HG02623 (cell line): ENCODE measurements at regions not wholly inside any gene's neighbourhood (a gene's known extent, or its start where the extent isn't known, plus 50 kb on each side); places are given as distances from the start of the nearest gene placed in this dataset.

Experiments used
- ATAC-seq: cut with Tn5 transposase; IDR thresholded peaks from one replicate; pipeline ENCODE4 v1.9.1; 2021; ENCODE audit warnings: moderate library complexity; ENCODE audit not compliant: unreplicated experiment

DNA sequence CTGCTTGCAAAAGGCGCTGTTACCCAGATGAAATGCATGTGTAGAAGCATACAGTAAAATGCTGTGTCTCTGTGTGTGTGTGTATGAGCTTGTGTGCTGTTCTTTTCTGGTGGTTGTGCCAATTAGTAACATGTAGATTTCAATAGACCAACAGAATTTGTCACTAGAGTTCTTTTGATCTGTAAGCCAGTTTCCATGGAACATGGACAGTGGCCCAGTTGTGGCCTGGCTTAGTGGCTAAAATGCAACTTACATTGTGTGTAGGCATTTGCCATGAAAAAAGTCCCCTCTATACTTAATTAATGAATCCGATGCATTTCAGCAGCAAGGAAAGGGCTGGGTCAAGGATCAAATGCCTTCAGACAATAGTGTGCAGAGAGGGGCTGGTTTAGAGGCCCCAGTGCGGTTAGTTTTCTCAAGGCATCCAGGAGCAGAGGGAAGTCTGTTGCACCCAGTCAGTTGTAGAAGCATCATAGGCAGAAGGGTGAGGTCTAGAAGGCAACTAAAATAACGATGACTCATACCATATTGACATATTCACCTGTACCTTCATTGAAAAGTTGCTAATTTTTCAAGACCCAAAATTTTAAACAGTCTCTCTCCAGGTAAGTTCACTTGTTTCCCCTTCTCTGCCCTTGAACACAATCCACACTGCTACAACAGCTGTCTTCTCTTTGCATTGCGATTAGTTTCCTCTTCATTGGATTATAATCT is 366.9 kb upstream of the SPRED2 start:
- ATAC-seq, result no peak

- ATAC-seq, result no peak
These were observed 366.2 kb upstream of the SPRED2 start for GRCh38 chr2:65798641-65799040.

GRCh38 chr2:65794994-65795393 is 362.6 kb upstream of the SPRED2 start:
- no peak for ATAC-seq

DNA sequence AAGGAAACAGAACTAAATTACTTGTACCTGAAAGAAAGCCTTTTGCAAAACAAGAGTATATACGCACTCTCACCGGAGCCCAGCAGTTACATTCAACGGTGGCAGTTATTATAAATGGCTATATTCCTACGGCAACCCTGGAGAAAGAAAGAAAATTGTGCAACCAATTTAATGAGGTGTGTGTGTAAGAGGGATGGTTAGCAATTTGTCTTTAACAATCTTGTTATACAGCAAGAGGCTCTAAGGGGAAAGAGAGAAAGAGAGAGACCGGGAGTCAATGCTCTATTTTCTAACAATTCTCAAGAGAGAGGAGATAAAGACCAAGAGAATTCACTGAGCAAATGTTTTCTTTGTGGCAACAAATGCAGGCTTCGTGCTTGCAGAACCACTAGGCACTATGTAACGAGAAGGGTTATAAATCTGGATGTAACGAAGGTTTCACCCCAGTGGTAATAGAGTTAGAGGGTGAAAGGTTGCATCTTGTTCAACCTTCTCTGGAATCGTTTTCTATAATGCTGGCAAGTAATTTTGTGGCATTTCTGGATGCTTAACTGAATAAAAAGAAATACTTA is 359.1 kb upstream of the SPRED2 start:
- ATAC-seq, result no peak

- ATAC-seq, result no peak
These were observed 358.2 kb upstream of the SPRED2 start for GRCh38 chr2:65790676-65790935.

- ATAC-seq, result no peak
These were observed 357.7 kb upstream of the SPRED2 start for GRCh38 chr2:65789923-65790675.

- ATAC-seq, result no peak
These were observed 356.2 kb upstream of the SPRED2 start for GRCh38 chr2:65788556-65788955.

GRCh38 chr2:65786765-65787164 is 354.4 kb upstream of the SPRED2 start:
- ATAC-seq, result no peak

DNA sequence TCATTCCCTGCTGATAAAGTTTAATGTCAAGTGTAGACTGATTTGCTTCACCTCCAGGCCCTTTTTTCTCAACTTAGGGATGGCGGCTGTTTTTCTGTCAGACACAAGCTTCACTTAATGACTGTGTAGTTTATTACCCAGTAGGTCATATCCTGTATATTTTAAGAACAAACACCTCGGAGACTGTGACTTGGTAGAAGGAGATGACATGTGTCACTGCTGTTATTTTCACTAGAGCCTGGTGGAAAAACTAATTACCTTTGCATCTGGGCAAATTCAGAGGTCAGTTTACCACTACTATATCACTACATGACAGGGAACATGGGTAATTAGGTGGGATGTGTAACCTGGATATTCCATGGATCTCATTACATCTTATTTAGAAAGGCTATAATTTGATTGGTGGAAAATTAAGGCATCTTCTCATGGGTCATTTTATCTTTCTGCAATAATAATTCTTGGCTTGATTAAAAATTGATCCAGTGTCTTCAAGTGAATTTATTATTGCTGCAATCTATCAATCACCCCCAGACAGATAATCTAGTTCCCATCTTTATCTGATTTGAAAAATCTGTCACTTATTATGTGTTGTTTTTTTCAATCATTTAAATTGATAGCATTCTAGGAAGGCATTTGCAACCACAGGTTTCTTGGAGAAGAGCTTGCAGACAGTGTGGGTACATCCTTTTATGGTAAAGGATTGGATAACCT is 353.8 kb upstream of the SPRED2 start:
- ATAC-seq, result no peak

DNA sequence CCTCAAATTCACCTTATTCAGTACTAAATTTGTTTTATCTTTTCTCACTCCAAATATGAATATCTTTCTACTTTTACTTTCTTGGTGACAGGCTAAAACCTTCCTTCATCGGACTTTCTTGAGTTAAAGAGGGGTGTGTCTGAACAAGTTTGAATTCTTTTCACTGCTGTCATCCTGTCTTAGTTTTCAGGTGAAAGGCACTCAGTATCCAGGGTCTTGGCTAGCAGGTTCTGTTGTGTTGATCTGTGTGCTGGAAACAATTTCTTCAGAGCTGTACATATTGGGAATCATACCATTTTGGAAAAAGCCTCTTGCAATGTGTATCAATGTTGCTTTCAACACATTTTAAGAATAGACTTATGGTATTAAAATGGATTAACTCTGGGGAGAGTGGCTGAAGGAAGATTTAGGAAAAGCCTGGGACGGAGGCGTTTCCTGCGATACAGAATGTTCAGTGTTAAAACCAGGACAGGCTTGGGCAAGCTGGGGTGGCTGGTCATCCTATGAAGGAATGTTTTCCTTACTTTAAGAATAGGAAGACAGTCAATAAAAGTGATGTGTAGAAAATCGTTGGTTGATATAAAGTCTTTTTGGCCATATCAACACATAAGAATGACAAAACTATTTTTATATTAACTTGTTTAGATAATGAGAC is 350.7 kb upstream of the SPRED2 start:
- no peak for ATAC-seq

DNA sequence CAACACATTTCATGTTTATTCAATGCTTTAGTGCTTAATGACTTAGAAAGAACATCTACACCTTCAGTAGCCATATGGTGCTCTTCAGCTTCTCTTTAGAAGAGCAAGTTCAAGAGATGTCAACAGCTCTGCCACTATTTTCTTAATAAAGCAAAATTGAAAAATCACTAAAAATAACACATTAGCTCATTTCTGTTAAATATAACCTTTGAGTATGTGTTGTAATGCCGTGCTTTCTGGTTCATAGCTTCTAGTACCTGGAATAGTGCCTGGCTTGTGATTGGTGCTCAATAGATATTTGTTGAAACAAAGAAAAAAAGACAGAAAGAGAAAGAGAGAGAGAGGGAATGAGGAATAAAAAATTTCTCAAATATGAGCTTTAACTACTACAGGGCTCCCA is 349.8 kb upstream of the SPRED2 start:
- ATAC-seq, result no peak

GRCh38 chr2:65781756-65782155 is 349.4 kb upstream of the SPRED2 start:
- no peak for ATAC-seq

GRCh38 chr2:65779021-65779420 is 346.6 kb upstream of the SPRED2 start:
- no peak for ATAC-seq

GRCh38 chr2:65778137-65778536 is 345.7 kb upstream of the SPRED2 start:
- ATAC-seq, result no peak

GRCh38 chr2:65775839-65776238 is 343.4 kb upstream of the SPRED2 start:
- ATAC-seq, result no peak

DNA sequence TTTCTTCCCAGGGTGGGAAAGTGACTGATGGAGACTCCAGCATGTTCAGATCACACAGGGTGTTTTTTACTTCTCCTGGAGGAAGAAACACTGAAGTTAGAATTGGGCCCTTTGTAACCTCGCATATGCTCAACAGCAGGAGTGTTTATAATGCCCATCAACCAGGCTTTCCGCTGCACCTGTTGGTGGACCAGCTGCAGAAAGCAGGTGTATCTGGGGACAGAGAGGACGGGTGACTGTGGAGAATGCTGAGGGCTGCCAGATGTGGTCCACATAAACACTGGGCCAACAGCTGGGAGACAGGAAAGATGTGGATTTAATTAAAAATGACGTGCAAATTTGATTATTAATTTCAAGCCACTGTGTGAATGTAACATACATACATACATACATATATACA is 335.5 kb upstream of the SPRED2 start:
- ATAC-seq, result no peak

DNA sequence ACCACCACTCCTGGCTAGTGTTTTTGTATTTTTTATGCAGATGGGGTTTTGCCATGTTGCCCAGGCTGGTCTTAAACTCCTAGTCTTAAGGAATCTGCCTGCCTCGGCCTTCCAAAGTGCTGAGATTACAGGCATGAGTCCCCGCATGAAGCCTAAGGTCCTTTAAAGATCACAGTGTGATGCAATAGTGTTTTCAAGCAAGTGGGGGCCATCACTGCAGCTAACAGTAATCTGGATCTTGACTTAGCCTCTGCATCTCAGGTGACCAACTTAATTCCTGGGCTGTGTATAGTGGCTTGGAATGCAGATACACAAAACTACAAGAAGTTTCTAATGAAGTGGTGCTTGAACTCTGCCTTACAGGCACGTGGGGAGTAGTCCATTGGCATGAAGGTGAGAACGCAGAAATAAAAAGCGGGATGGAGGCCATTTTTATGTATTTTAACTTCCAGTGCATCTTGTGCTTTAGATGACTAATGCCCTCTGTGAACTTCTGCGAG is 334.4 kb upstream of the SPRED2 start:
- ATAC-seq, result no peak

- no peak for ATAC-seq
These were observed 333.0 kb upstream of the SPRED2 start for GRCh38 chr2:65765376-65765775.

DNA sequence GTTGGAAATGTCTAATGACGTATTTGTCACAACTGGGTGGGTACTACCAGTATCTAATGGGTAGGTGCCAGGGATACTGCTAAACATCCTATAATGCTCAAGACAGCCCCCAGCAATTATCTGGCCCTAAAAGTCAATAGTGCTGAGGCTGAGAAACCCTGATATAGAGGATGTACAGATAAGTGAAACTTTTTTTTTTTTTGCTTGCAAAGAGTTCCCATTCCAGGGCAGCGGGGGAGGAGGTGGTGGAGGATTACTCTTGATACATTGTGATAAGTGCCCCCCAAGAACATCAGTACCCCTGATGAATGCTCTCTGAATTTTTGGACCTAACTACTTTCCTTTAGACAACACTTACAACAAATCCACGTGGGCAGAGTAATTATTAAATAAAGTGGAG is 329.7 kb upstream of the SPRED2 start:
- ATAC-seq, result no peak

- no peak for ATAC-seq
These were observed 321.8 kb upstream of the SPRED2 start for GRCh38 chr2:65754219-65754618.

GRCh38 chr2:65751408-65751807 is 319.0 kb upstream of the SPRED2 start:
- no peak for ATAC-seq
